ENCODE measurements at regions not wholly inside any gene's neighbourhood (a gene's known extent, or its start where the extent isn't known, plus 50 kb on each side); places are given as distances from the start of the nearest gene placed in this dataset.

DNA sequence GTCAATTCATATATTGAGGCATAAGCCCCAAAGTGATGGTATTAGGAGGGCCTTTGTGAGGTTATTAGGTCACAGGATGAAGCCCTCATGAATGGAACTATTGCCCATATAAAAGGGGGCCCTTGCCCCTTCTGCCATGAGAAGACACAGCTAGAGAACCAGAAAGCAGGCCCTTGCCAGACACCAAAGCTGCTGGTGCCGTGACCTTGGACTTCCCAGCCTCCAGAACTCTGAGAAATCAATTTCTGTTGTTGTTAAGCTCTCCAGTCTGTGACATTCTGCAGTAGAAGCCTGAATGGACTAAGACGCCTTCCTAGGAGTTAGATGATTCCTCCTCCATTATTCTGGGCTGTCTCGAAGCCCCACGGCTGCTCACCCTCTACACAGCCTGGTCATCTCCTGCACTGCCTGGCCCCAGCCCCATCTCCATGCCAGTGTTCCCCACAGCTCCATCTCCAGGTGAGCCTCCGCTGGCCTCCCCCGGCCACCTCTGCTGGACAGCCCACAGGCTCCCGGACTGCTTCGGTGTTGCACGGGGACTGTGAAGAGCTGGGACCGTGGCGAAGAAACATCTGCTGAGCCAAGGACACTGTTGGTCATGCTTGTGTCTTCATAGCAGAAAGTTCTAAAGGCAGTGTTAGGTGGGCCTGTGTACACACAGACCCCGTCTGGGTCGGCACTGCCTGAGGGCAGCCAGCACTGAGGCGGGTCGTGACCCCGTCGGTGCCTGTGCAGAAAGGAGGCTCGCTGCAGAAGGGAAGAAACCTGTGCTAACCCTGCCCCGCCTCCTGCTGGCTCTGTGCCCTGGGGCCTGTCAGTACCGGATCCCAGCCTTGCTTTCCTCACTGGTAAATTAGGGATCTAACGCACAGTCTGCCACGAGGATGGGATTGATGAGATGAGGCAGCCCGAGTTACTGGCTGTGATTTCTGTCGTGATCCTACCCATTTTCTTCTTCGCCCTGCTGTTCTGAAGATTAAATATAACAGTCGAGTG lies 55.1 kb upstream of the CNOT6 start:
- no peak for TF ChIP-seq CTCF (IDR thresholded peaks at IDR 0.05; ENCODE audit: low read depth, low read length)
- DNase-seq (ENCODE audit: low read depth in 2 of 2) = no peak
- no peak overlapping the region for H3K4me3 ChIP-seq (replicated peaks in 1 of 2; ENCODE audit: low read depth in 2 of 2, low read length in 2 of 2)

GRCh38 chr5:180439911-180440769 lies 54.0 kb upstream of the CNOT6 start:
- DNase-seq (ENCODE audit: low read depth in 2 of 2) = no peak
- no peak for TF ChIP-seq CTCF (IDR thresholded peaks at IDR 0.05; ENCODE audit: low read depth, low read length)
- H3K4me3 ChIP-seq (replicated peaks in 1 of 2; ENCODE audit: low read depth in 2 of 2, low read length in 2 of 2) = no peak overlapping the region

- no peak for TF ChIP-seq CTCF (IDR thresholded peaks at IDR 0.05; ENCODE audit: low read depth, low read length)
- no peak overlapping the region for H3K4me3 ChIP-seq (replicated peaks in 1 of 2; ENCODE audit: low read depth in 2 of 2, low read length in 2 of 2)
- peak; percentile 5 to 53 for DNase-seq (ENCODE audit: low read depth in 2 of 2)
Measured at GRCh38 chr5:180441564-180442051, 52.6 kb upstream of the CNOT6 start.
